BE2C (cell line): ENCODE measurements at regions not wholly inside any gene's neighbourhood (a gene's known extent, or its start where the extent isn't known, plus 50 kb on each side); places are given as distances from the start of the nearest gene placed in this dataset.

Experiments
- DNase-seq: peaks from one replicate; pipeline ENCODE4 v3.0.0-alpha.2; 2020
- H3K27me3 ChIP-seq: fragments of 250-450 bp; sonication (Bioruptor Pico); 2 replicates; pipeline ENCODE4 v1.5.1; 2020; ENCODE audit warnings: mild to moderate bottlenecking
- H3K36me3 ChIP-seq: fragments of 250-450 bp; sonication (Bioruptor Pico); 2 replicates; pipeline ENCODE4 v1.5.1; 2020; ENCODE audit warnings: mild to moderate bottlenecking
- H3K4me1 ChIP-seq: fragments of 250-450 bp; sonication (Bioruptor Pico); 2 replicates; pipeline ENCODE4 v1.5.1; 2020
- H3K4me3 ChIP-seq: 2 replicates; pipeline ENCODE4 v1.5.1; 2011; ENCODE audit warnings: low read depth, low read length
- H3K9me3 ChIP-seq: fragments of 250-450 bp; sonication (Bioruptor Pico); 2 replicates; pipeline ENCODE4 v1.5.1; 2020
- CTCF ChIP-seq: IDR thresholded peaks from 2 replicates; pipeline ENCODE4 v1.5.1; 2012; ENCODE audit warnings: mild to moderate bottlenecking, low read depth, low read length

GRCh38 chr3:1664266-1664665 is 434.4 kb upstream of the CNTN4 start:
- H3K36me3 ChIP-seq: no peaks in the 10 kb centered on the region
- H3K9me3 ChIP-seq: no peaks in the 10 kb centered on the region
- H3K4me3 ChIP-seq: no peak overlapping the region

GRCh38 chr3:1666865-1667264 is 431.8 kb upstream of the CNTN4 start:
- no peak overlapping the region for H3K4me3 ChIP-seq
- TF ChIP-seq CTCF: no peak
- no peaks in the 10 kb centered on the region for H3K27me3 ChIP-seq
- no peaks in the 10 kb centered on the region for H3K9me3 ChIP-seq
- DNase-seq: no peak
- no peaks in the 10 kb centered on the region for H3K36me3 ChIP-seq
- no peaks in the 10 kb centered on the region for H3K4me1 ChIP-seq

More at GRCh38 chr3:1664266-1664665, 434.4 kb upstream of the CNTN4 start:
- Histone ChIP-seq H3K27me3 (no peaks in the 10 kb centered on the region), H3K4me1 (no peaks in the 10 kb centered on the region)
- no peak for DNase-seq
- TF ChIP-seq CTCF: no peak

- TF ChIP-seq CTCF: no peak
- no peak for DNase-seq
- Histone ChIP-seq H3K4me1 (no peaks in the 10 kb centered on the region), H3K27me3 (no peaks in the 10 kb centered on the region), H3K9me3 (no peaks in the 10 kb centered on the region), H3K36me3 (no peaks in the 10 kb centered on the region), H3K4me3 (no peak overlapping the region)
Observed at GRCh38 chr3:1677576-1678156, 421.0 kb upstream of the CNTN4 start.

GRCh38 chr3:1692428-1692827 is 406.2 kb upstream of the CNTN4 start:
- Histone ChIP-seq H3K4me1 (no peaks in the 10 kb centered on the region), H3K4me3 (no peak overlapping the region), H3K36me3 (no peaks in the 10 kb centered on the region), H3K27me3 (no peaks in the 10 kb centered on the region), H3K9me3 (no peaks in the 10 kb centered on the region)
- no peak for TF ChIP-seq CTCF
- DNase-seq: no peak

GRCh38 chr3:1693145-1693544 is 405.5 kb upstream of the CNTN4 start:
- H3K9me3 ChIP-seq: no peaks in the 10 kb centered on the region
- peak; percentile 39 for TF ChIP-seq CTCF
- no peaks in the 10 kb centered on the region for H3K4me1 ChIP-seq
- no peaks in the 10 kb centered on the region for H3K36me3 ChIP-seq
- no peaks in the 10 kb centered on the region for H3K27me3 ChIP-seq
- H3K4me3 ChIP-seq: no peak overlapping the region
- DNase-seq: peak; percentile 46

- H3K4me1 ChIP-seq: no peaks in the 10 kb centered on the region
- no peak for DNase-seq
Observed at GRCh38 chr3:1696669-1697275, 401.9 kb upstream of the CNTN4 start.

More at GRCh38 chr3:1696669-1697275, 401.9 kb upstream of the CNTN4 start:
- no peaks in the 10 kb centered on the region for H3K27me3 ChIP-seq
- no peak for TF ChIP-seq CTCF
- H3K36me3 ChIP-seq: no peaks in the 10 kb centered on the region
- no peaks in the 10 kb centered on the region for H3K9me3 ChIP-seq
- no peak overlapping the region for H3K4me3 ChIP-seq
